Stimulated activated CD4-positive, alpha-beta T cell treated with anti-CD3 and anti-CD28 coated beads, Interleukin-15, amount 100 ng/mL, for 48 hours (primary cell): ENCODE measurements at regions not wholly inside any gene's neighbourhood (a gene's known extent, or its start where the extent isn't known, plus 50 kb on each side); places are given as distances from the start of the nearest gene placed in this dataset.
"Not testable (repeated sequence)": the region's sequence is repeated elsewhere in the genome, so short reads cannot be mapped to it uniquely, and the experiment has no call there.

Experiments
- DNase-seq, 2 donors: peaks; one replicate each; pipeline ENCODE4 v3.0.0-alpha.2; 2020; ENCODE audit warnings: low read depth in 2 of 2

DNA sequence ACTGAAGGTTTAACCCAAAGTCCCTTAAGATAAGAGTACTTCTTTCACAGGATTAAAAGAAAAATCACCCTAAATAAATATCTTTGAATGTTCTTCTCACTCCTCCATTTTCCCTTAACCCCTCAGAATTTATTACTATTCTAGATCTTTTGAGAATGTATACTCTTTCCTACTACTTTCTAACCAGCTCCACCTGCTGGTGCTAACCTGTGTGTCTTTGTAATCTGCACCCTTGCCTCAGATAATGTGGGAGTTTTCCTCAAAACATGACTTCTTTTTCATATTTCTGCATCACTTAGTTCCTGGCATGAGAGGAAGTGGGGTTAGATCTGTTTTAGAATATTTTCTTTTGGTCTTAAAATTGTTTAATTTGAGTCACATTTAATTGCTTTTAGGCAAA lies 394.2 kb downstream of the BMP2 start:
- DNase-seq, result no peak

DNA sequence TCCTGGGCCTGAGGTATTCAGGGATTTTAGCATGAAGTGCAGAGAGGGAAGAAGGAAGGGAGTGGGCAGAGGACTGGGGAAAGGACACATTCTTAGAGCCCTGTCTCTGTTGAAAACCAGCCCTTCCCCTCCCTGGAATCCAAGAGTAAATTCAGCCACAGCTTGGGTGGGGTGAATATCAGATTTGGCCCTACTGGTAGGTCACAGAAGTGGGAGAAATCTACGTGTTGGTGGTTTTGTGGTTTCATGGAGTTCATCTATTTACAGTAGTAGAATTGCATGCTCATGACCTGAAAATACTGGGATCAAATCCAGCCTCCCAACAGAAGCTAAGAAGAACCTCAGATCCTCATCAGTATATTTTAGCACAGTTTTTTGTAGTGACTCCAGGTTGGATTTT lies 404.4 kb downstream of the BMP2 start:
- no peak for DNase-seq

DNA sequence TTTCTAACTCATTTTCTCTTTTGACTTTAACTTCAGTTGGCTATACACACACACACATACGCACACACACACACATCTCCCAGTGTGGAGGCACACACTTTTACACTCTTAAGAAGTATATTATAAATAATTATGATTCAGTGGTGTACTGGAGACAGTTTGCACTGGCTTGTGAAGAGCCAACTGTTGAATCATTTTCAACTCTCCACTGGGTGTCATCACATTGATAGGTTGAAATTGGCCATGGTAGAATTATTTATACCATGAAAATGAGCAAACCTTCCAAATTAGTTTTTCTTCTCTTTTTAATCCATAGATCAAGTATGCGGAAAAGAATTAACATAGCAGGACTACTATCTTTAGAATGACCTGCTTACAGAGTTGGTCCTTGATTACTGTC lies 407.1 kb downstream of the BMP2 start:
- DNase-seq, result no peak

DNA sequence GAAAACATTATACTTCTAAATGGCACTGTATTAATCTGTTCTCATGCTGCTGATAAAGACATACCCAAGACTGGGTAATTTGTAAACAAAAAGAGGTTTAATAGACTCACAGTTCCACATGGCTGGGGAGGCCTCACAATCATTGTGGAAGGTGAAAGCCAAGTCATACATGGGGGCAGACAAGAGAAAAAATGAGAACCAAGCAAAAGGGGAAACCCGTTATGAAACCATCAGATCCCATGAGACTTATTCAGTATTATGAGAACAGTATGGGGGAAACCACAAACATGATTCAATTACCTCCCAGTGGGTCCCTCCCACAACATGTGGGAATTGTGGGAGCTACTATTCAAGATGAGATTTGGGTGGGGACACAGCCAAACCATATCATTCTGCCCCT lies 408.3 kb downstream of the BMP2 start:
- not testable (repeated sequence) for DNase-seq

DNA sequence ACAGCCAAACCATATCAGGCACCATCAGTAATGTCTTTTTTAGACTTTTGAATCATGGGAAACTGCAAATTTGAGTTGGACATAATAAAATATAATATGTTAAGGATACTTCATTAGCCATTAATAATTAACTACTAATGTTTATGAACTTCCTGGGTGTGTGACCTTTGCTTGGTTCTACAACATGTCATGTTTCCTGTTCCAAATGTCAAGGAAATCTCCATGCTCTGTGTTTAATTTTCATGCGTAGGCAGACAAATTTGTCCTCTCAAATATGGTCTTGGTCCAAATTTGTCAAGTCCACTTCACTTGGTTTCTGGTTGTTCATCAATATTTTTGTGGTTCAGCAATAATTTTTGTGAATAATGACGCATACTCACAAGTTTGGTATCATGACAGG lies 410.5 kb downstream of the BMP2 start:
- no peak for DNase-seq

DNA sequence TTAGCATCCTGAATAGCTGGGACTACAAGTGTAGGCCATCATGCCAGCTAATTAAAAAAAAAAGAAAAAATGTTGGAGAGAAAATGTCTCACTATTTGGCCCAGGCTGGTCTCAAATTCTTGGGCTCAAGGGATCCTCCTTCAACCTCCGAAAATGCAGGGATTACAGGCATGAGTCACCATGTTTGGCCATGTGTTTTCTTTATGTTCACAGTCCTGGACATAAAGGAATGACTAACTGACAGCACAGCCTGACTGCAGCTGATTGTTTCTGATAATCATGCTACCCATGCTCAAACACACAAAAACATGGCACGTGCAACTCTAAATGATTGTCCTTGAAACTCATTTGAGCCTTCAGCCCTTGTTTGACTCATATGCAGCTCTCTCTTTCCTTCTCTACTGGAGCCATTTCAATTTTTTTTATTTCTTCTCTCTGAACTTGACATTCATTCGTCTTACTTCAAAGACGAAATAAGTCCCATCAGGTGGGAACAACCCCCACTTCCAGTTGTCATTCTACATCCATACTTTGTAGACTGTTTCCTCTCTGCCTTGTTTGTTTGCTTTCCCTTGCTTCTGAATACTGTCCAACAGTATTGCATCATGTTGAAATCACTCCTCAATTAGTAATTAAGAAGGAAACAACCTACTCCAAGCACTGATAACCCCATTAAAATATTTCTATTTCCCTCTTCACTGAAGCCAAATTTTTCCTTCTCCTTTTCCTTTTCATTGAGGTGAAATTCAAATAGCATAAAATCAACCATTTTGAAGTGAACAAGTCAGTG lies 413.0 kb downstream of the BMP2 start:
- no peak for DNase-seq

DNA sequence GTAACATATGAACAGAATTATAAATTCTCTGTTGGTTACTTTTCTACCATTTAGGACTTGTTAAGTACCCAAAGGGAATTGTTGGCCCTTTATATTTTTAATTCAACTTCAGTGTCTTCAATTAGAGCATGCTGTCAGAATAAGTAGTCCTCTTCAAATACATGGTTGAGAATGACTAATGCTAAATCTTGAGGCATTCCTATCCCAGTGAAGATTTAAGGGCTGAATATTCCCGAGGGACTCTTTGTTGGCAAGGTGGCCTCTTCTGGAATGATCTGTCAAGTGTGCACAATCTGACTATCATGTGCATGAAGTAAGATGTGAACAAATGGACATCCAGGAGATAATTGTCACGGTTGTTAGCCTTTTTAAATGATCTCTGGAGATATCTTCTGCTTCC lies 421.7 kb downstream of the BMP2 start:
- DNase-seq, result no peak

DNA sequence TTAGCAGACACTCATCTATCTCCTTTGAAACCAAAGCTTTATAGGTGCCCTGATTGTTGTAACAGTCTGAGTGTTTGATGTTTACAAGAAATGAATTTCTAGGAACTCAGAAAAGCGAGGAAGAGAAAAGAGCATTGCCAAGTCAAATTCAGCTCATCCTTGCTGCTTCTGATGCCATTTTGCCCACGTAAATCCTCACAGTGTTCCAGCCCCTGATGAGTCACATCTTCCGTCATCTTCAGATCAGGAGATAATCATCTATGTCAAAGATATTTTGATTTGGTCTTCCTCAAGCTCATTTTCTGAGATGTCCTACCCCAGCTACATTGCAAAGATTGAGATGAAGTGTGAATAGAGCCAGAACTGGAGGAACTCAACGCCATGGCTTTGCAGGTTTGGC lies 426.2 kb downstream of the BMP2 start:
- DNase-seq, result no peak

DNA sequence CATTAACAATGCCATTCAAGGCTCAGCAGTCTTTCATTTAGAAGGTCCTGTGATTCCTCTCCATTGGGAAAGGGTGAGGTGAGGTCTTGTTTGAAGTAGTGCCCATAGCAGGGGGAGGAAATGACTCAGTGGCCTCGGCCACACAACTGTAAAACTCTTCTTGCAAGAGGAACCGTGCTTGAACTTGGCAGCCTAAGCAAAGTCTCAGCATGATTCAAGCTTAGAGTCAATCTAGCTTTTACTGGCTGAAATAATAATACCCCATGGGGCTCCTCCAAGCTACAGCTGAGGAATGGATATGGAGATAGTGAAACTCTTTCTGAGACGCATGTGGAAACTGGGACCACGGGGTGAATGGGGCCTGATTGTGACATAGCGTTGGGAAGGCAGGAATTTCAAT lies 428.2 kb downstream of the BMP2 start:
- DNase-seq, result no peak

DNA sequence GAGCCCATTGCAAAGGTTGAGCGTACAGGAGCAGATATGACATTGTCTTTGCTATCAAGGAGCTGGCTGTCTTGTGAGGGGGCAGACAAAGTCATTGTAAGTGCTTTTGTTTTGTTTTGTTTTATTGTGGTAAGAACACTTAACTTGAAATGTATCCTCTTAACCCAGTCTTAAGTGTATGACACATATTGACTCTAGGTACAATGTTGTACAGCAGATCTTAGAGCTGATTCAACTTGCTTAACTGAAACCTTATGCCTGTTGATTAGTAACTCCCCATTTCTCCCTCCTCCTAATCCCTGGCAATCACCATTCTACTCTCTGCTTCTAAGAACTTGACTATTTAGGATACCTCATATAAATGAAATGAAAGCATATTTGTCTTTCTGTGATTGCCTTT lies 429.0 kb downstream of the BMP2 start:
- DNase-seq, result no peak

DNA sequence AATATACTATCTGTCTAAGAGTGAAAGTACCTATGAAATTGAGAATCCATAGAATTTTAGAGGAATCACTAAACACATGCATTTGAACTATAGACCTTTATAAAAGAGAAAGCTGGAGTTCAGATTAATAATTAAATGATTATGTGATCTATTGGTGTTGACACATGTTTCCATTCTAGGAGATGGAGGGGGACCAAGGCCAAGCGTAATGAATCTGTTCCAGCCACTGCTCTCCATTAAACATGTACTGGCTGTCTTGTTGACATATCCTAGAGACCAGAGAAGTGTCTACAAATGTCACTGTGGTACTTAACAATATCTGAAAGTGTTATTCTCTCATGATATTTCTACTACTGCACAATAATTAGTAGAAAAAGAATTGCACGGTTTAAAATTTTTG lies 432.4 kb downstream of the BMP2 start:
- no peak for DNase-seq

DNA sequence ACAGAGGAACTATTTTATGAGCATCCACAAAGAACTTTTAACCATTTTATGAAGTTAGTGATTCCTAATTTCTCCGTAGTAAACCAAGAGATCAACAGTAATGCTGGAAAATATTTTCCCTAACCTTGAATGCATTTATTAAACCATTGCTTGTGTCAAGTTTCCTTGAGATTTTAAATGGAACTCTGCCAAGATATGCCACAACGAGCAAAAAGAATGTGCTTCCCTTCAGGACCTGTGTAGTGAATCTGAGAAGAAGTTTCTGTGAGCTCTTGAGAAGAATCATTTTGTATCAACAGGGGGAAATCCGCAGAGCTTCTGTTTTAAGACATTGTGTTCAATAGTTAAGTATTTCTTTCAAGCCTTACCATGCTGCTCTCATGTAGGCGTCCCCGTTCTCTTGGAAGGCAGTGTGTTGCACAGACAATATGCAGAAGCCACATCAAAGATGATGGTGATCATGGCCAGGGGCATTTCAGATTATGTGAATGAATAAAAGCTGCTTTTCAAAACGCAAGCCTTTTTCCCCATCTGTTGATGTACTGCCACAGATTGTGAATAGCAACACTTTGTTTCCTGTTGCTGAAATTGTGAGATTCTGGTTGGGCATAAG lies 439.8 kb downstream of the BMP2 start:
- DNase-seq, result no peak

DNA sequence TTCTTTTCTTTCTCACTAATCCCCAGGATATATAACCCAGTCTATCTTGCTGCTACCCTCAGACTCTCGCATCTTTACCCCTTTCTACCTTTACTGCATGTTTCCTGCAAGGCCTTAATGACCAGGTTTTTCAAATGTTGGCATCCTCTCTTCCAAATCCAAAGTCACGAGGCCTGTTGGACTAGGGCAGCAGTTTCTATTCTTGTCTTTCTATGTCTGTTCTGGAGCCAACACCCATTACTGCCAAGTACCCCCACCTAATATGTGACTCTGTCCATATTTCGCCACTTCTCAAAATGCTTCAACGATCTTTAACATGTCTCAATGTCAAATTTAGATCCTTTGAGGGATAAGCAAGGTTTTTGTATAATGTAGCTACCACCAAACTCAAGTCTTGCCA lies 443.4 kb downstream of the BMP2 start:
- no peak for DNase-seq

DNA sequence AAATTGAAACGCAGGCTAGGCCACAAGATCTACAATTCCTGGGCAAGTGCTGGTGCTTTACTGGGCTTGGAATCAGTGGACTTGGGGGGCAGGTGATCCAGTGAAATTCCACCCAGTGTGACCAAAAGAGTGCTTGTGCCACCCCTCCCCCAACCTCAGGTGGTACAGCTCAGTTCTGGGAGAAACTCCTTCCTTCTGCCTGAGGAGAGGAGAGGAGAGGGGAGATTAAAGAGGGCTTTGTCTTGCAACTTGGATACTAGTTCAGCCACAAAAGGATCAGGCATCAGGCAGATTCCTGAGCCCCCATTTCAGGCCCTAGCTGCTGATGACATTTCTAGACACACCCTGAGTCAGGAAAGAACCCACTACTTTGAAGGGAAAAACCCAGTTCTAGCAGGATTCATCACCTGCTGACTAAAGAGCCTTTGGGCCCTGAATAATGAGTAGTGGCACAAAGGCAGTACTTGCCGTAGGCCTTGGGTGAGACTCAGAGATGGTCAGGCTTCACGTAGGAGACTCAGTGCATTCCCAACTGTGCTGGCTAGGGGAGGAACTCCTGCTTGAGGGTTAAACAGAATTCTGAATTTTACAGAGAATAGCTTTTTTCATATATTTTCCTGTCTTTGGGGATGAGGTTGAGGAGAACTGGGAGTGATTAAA lies 446.7 kb downstream of the BMP2 start:
- no peak for DNase-seq

DNA sequence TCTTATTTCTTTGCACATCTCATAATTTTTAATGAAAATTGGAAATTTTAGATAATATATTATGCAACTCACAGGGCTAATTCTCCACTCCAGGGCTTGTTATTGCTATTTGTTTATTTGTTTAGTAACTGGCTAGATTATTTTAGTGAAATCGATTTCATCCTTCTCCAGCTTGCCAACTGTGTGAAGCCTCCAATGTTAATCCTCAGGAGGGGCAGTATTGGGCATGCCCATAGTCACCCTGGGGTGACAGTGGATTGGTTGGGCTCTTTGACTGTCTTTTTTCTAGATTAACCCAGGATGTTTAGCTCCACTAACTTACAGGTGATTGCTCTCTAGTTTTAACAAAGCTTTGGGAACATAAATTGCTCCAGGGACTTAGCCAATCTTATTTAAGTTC lies 450.1 kb downstream of the BMP2 start:
- DNase-seq, result no peak

DNA sequence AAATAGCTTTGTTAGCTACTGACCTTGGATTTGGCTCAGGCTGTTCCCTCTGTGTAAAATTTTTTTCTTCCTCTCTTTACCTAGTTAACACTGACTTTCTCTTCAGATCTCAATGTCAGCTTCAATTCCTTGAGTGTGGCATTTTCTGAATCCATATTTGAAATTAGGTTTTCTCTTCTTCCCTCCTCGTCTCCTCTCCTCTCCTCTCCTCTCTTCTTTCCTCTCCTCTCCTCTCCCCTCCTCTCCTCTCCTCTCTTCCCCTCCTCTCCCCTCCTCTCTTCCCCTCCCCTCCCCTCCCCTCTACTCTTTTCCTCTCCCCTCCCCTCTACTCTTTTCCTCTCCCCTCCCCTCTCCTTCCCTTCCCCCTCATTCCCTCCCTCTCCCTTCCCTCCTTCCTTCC lies 453.3 kb downstream of the BMP2 start:
- DNase-seq, result no peak

DNA sequence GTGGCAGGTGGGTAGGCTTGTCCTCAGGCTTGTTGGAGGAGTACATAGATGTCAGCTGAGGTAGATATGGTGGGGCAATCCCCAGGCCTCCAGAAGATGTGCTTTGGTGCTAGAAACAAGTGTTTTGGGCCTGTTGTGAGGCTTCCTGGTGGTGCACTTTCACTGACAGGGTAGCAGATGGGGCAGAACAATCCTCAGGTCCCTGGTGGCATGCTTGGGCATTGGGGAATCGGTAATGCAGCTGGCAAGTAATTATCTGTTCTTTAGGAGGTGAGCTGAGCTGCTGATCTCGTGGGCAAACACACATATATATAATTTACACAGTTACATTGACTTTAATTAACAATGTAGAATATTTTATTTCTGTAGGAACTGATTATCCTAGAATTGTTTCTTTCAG lies 458.7 kb downstream of the BMP2 start:
- no peak for DNase-seq

DNA sequence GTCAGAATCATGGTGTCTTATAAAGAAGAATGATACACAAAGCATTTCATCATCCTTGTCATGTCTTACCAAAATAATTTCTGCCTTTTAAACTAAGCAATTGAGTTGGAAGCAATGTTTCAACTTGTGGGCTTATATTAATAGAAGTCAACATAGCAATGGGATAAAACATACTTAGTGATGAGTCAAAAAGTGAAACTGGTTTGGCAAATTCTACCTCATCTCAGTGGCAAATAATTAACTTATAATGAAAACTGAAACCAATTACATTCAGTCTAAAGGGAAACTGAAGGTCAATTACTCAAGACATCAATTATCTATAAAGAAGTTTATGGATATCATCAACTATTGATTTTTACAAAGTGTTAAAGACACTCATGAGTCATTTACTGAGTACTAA lies 463.8 kb downstream of the BMP2 start:
- no peak for DNase-seq

DNA sequence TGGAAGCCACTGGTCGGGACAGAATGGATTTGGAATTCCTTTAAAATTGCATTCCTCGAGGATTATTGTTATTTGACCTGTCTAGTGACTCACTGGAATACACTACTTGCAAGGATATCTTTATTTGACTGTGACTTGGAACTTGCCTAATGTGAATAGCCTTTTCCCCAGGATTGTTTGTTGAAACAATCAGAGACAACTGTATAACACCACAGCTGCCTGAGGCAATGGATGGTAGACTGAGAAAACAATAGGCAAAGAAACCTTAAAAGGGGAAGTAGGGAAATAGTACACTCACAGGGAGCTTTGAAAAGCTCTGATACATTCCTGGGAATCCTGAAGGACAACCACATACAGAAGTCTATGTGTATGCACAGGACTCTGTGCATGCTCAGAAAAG lies 465.3 kb downstream of the BMP2 start:
- DNase-seq, result no peak

DNA sequence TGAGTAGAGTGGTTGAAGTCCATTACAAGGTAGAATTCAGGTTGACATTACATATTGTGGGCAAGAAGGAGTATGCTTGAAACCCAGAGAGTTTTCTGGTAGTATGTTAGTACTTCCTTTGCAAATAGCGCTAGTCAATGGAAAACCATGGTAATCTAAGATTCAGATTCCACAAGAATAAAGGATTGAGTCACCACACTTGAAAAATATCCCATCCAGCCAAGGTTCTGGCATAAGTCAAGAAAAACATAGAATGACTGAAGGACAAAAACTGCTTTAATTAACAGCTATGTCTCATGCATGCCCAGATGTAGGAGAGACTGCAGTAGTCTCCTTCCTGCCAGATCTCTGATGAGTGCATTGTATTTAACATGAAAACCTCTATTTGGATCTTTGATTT lies 469.8 kb downstream of the BMP2 start:
- no peak for DNase-seq

DNA sequence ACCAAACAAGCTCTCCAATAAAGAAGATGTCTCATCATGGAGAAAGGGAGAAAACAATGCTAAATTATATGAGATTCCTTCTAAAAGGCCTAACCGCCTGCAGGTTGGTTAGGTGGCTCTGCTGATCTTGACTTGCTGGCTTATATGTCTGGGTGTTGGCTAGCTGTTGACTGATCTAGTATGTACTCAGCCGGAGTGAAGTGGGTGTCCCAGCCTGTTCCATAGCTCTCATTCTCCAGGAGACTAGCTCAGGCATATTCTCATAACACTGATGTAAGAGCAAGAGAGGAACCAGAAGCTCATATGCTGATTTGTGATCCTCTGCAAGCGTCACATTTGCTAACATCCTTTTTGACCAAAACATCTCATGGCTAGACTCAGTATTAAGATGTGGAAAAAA lies 473.0 kb downstream of the BMP2 start:
- DNase-seq, result no peak

DNA sequence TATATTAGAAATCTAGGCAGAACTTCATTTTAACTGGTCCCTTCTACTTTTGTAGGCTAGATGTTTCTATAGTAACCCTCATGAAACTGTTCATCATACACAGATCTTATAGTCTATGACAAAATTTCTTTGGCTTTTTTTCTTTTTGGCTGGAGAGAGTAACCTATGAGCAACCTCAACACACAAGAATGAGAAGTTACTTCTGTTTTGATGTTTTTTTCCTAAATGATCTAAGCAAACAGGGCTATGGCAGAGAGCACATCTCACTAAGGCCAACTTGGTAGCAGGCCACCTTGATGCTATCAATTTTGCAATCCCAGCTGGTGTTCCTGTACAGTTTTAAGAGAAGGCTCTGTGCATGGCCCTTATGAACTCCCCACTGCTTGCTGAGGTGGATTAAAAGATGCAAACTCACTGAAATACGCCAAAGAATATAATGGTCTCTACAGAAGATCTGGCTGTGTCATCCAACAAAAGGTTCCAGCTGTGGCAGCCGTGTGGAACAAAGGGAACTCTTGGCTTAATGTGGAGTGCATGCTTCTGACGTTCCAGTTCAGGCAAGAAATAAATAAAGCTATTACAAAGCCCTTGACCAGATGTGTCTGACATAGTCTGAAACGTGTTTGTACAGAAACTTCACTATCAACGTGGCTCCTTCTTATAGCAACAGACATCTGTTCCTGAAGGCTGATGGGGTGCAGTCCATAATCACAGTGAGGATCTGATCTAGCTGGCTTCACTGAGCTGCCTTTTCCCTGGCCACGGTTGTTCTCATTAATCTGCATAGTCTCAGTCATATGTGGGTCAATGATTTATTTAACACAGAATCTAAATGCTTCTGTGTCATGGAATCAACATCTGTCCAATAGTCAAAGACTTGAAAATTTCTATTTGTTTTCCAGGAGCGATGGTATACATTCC lies 481.1 kb downstream of the BMP2 start:
- DNase-seq, result no peak
